GM23338 (cell line): ENCODE measurements at regions not wholly inside any gene's neighbourhood (a gene's known extent, or its start where the extent isn't known, plus 50 kb on each side); places are given as distances from the start of the nearest gene placed in this dataset.

Experiments used
- ATAC-seq: fragments of 200-7000 bp; cut with Tn5 transposase; 3 replicates; pipeline ENCODE4 v1.9.1; 2020
- DNase-seq: peaks from one replicate; pipeline ENCODE4 v3.0.0-alpha.2; 2015; ENCODE audit warnings: low spot score
- H2AFZ ChIP-seq: fragments of 200-600 bp; sonication (generic); 2 replicates; pipeline ENCODE4 v1.8.0; 2016; ENCODE audit warnings: antibody characterized with exemption, mild to moderate bottlenecking, moderate library complexity
- H3F3A ChIP-seq: fragments of 200-600 bp; sonication (generic); replicated peaks from 2 replicates; pipeline ENCODE4 v1.8.0; 2017; ENCODE audit warnings: antibody characterized with exemption, mixed run types, low read depth
- H3K27ac ChIP-seq: fragments of 200-600 bp; sonication (generic); 2 replicates; pipeline ENCODE4 v1.6.1; 2016; ENCODE audit warnings: low read depth
- H3K27me3 ChIP-seq: fragments of 200-600 bp; sonication (generic); 2 replicates; pipeline ENCODE4 v1.8.0; 2016; ENCODE audit warnings: mild to moderate bottlenecking, mixed run types, moderate library complexity; ENCODE audit not compliant: insufficient read depth
- H3K36me3 ChIP-seq: fragments of 200-600 bp; sonication (generic); 2 replicates; pipeline ENCODE4 v1.8.0; 2016; ENCODE audit warnings: mild to moderate bottlenecking; ENCODE audit not compliant: insufficient read depth
- H3K4me1 ChIP-seq: fragments of 200-600 bp; sonication (generic); 2 replicates; pipeline ENCODE4 v1.8.0; 2016; ENCODE audit warnings: mild to moderate bottlenecking, moderate library complexity; ENCODE audit not compliant: insufficient read depth
- H3K4me2 ChIP-seq: fragments of 200-600 bp; sonication (generic); 2 replicates; pipeline ENCODE4 v1.7.1; 2017; ENCODE audit warnings: mixed run types
- H3K4me3 ChIP-seq: fragments of 200-600 bp; sonication (generic); 2 replicates; pipeline ENCODE4 v1.6.1; 2016; ENCODE audit warnings: mixed run types
- H3K79me2 ChIP-seq: fragments of 200-600 bp; sonication (generic); replicated peaks from 2 replicates; pipeline ENCODE4 v1.8.0; 2017; ENCODE audit warnings: mild to moderate bottlenecking; ENCODE audit not compliant: insufficient read depth
- H3K9me2 ChIP-seq: fragments of 200-600 bp; sonication (generic); 2 replicates; pipeline ENCODE4 v1.8.0; 2017; ENCODE audit not compliant: insufficient read depth
- H4K20me1 ChIP-seq: fragments of 200-600 bp; sonication (generic); replicated peaks from 2 replicates; pipeline ENCODE4 v1.8.0; 2017; ENCODE audit warnings: mild to moderate bottlenecking; ENCODE audit not compliant: insufficient read depth
- H3K27ac Mint-ChIP-seq: 2 replicates; pipeline ENCODE4 v1.8.0; 2020; ENCODE audit warnings: inconsistent platforms, mild to moderate bottlenecking, moderate library complexity, mixed read lengths
- H3K27me3 Mint-ChIP-seq: 3 replicates; pipeline ENCODE4 v1.8.0; 2022; ENCODE audit warnings: low read depth, mild to moderate bottlenecking, moderate library complexity, mixed read lengths, inconsistent platforms; ENCODE audit not compliant: insufficient read depth, poor library complexity
- H3K36me3 Mint-ChIP-seq: 3 replicates; pipeline ENCODE4 v1.8.0; 2021; ENCODE audit warnings: low read depth, mild to moderate bottlenecking, inconsistent platforms, moderate library complexity, mixed read lengths
- H3K4me1 Mint-ChIP-seq: 3 replicates; pipeline ENCODE4 v1.8.0; 2020; ENCODE audit warnings: mild to moderate bottlenecking, inconsistent platforms, mixed read lengths
- H3K4me3 Mint-ChIP-seq: 3 replicates; pipeline ENCODE4 v1.8.0; 2021; ENCODE audit warnings: moderate library complexity, mild to moderate bottlenecking, inconsistent platforms, mixed read lengths
- H3K9me3 Mint-ChIP-seq: 3 replicates; pipeline ENCODE4 v1.8.0; 2020; ENCODE audit warnings: moderate library complexity, mild to moderate bottlenecking, inconsistent platforms, mixed read lengths
- CREB1 ChIP-seq: fragments of 250-450 bp; sonication (Bioruptor Pico); IDR thresholded peaks from 2 replicates; pipeline ENCODE4 v1.5.0; 2020; ENCODE audit warnings: low read depth, mild to moderate bottlenecking, moderate library complexity
- CTCF ChIP-seq, 2 experiments: fragments of 200-600 bp in 1 of 2; sonication (generic) in 1 of 2; conservative IDR thresholded peaks; 2 replicates each; pipeline versions ENCODE4 v1.5.1 to v1.6.1; 2016 to 2017; ENCODE audit warnings: antibody characterized with exemption in 2 of 2, low read depth in 2 of 2, mild to moderate bottlenecking in 2 of 2, moderate library complexity in 1 of 2
- EZH2 ChIP-seq: fragments of 200-600 bp; sonication (generic); IDR thresholded peaks from one replicate; pipeline ENCODE4 v1.8.0; 2017; ENCODE audit warnings: antibody characterized with exemption, mild to moderate bottlenecking, low read depth; ENCODE audit not compliant: unreplicated experiment
- EZH2phosphoT487 ChIP-seq: fragments of 200-600 bp; sonication (generic); IDR thresholded peaks from one replicate; pipeline ENCODE4 v1.8.1; 2018; ENCODE audit warnings: antibody characterized with exemption; ENCODE audit not compliant: unreplicated experiment
- REST ChIP-seq: IDR thresholded peaks from one replicate; pipeline ENCODE4 v1.6.1; 2018; ENCODE audit warnings: antibody characterized with exemption; ENCODE audit not compliant: unreplicated experiment
- STAT1 ChIP-seq: IDR thresholded peaks from one replicate; pipeline ENCODE4 v1.6.1; 2016; ENCODE audit warnings: antibody characterized with exemption; ENCODE audit not compliant: unreplicated experiment
- ZNF462 ChIP-seq: fragments of 250-450 bp; sonication (Bioruptor Pico); IDR thresholded peaks from 2 replicates; pipeline ENCODE4 v1.5.0; 2020; ENCODE audit warnings: mild to moderate bottlenecking, moderate library complexity

- no peak for TF ChIP-seq ZNF462 (CRISPR knock-in tag)
Observed at GRCh38 chr12:34401659-34402227, 379.4 kb downstream of the ALG10 start (continued).

GRCh38 chr12:34402228-34402898, 380.1 kb downstream of the ALG10 start:
- Histone ChIP-seq H2AFZ (no peak overlapping the region), H3K4me2 (no peak overlapping the region), H3K27ac (no peak overlapping the region), H3F3A (no peaks in the 10 kb centered on the region), H3K79me2 (no peaks in the 10 kb centered on the region), H3K4me3 (no peak overlapping the region), H3K36me3 (no peaks in the 10 kb centered on the region), H3K9me2 (no peaks in the 10 kb centered on the region), H3K27me3 (no peaks in the 10 kb centered on the region), H3K4me1 (no peaks in the 10 kb centered on the region), H4K20me1 (no peaks in the 10 kb centered on the region)
- no peak overlapping the region for H3K27ac Mint-ChIP-seq
- no peak overlapping the region for H3K4me3 Mint-ChIP-seq
- peaks cover 3% of the 10 kb centered on the region for H3K27me3 Mint-ChIP-seq
- no peak for DNase-seq
- H3K36me3 Mint-ChIP-seq, result peaks cover 31% of the 10 kb centered on the region; the same call in 2 of the 3 replicates
- ATAC-seq, result no peak
- no peaks in the 10 kb centered on the region for H3K4me1 Mint-ChIP-seq
- peaks cover 96% of the 10 kb centered on the region for H3K9me3 Mint-ChIP-seq
- TF ChIP-seq EZH2phosphoT487, result no peak
- TF ChIP-seq STAT1, result no peak
- TF ChIP-seq REST, result no peak
- TF ChIP-seq CTCF (conservative IDR thresholded peaks at IDR 0.05; ENCODE audit: low read depth in 2 of 2), result no peak
- TF ChIP-seq EZH2, result no peak
- TF ChIP-seq CREB1, result no peak
